D721Med (cell line): ENCODE measurements at regions not wholly inside any gene's neighbourhood (a gene's known extent, or its start where the extent isn't known, plus 50 kb on each side); places are given as distances from the start of the nearest gene placed in this dataset.

Experiments used
- DNase-seq: peaks from one replicate; pipeline ENCODE4 v3.0.0; 2011; ENCODE audit warnings: low spot score; ENCODE audit not compliant: insufficient read length
- FAIRE-seq: peaks from 2 replicates; lab custom pipeline; 2011; peaks lifted over from hg19 to GRCh38; lab: Jason Lieb, UNC
- CTCF ChIP-seq: IDR thresholded peaks from 2 replicates; pipeline ENCODE4 v1.5.1; 2012; ENCODE audit warnings: mild to moderate bottlenecking, control low read depth; ENCODE audit not compliant: insufficient read depth; ENCODE audit errors: missing control alignments

GRCh38 chr9:108582726-108583125 lies 273.1 kb downstream of the ACTL7B start:
- FAIRE-seq = no peak
- DNase-seq = no peak
- no peak for TF ChIP-seq CTCF

GRCh38 chr9:108579757-108580439 lies 275.9 kb downstream of the ACTL7B start:
- DNase-seq (no peak), FAIRE-seq (no peak)
- TF ChIP-seq CTCF = no peak

GRCh38 chr9:108575276-108575675 lies 280.5 kb downstream of the ACTL7B start:
- no peak for DNase-seq
- no peak for TF ChIP-seq CTCF
- FAIRE-seq = no peak

GRCh38 chr9:108569624-108570023 lies 286.2 kb downstream of the ACTL7B start:
- no peak for TF ChIP-seq CTCF
- DNase-seq (no peak), FAIRE-seq (no peak)

- no peak for TF ChIP-seq CTCF
- DNase-seq (no peak), FAIRE-seq (no peak)
These were observed 287.7 kb downstream of the ACTL7B start for GRCh38 chr9:108568093-108568492.

- FAIRE-seq = no peak
These were observed 288.2 kb downstream of the ACTL7B start for GRCh38 chr9:108567571-108567970.

More at GRCh38 chr9:108567571-108567970, 288.2 kb downstream of the ACTL7B start:
- TF ChIP-seq CTCF = no peak
- no peak for DNase-seq
